ENCODE measurements at regions not wholly inside any gene's neighbourhood (a gene's known extent, or its start where the extent isn't known, plus 50 kb on each side); places are given as distances from the start of the nearest gene placed in this dataset.

DNA sequence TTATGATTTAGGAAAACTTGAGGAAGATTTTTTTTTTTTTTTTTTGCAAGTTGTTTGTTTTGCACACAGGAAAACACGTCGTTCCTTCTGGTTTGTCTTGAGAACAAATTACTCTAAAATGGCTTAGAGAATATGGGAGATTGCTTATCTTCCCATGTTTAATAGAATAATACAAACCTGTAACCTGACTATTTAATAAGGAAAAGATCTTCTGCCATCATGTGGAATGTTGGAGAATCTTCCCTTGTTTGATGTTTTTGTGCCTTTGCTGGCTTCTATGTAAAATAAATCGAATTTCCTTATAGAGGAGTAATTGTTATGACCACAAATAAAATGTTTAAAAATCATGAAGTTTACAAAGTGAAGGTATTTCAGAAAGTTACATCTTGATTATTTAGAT lies 818.8 kb downstream of the GATA3 start:
- H3K4me3 ChIP-seq (replicated peaks in 1 of 2; ENCODE audit: low read depth in 2 of 2, low read length in 2 of 2) = no peak overlapping the region
- no peak for TF ChIP-seq CTCF (IDR thresholded peaks at IDR 0.05; ENCODE audit: low read depth, low read length)
- no peak for DNase-seq (ENCODE audit: low read depth in 2 of 2)

DNA sequence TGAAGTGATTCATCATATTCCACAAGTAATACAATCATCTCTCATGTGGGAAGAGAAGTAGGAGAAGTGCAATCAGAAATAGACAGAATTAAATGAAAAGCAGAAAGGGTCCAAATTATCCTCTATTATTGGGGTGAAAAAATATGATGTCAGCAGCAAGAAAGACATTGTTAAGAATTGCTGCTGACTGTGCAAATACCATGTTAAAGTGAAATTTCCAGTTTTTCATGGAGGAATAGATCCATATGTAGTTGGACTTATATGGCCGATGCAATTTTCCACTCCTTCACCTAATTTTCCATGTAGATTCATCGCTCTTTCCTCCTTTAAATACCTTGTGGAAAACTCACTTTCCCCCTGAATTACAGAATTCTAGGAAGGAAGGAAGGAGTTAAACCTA lies 819.8 kb downstream of the GATA3 start:
- no peak overlapping the region for H3K4me3 ChIP-seq (replicated peaks in 1 of 2; ENCODE audit: low read depth in 2 of 2, low read length in 2 of 2)
- no peak for DNase-seq (ENCODE audit: low read depth in 2 of 2)
- TF ChIP-seq CTCF (IDR thresholded peaks at IDR 0.05; ENCODE audit: low read depth, low read length) = no peak

GRCh38 chr10:8874972-8875371 lies 820.5 kb downstream of the GATA3 start:
- H3K4me3 ChIP-seq (replicated peaks in 1 of 2; ENCODE audit: low read depth in 2 of 2, low read length in 2 of 2) = no peak overlapping the region
- DNase-seq (ENCODE audit: low read depth in 2 of 2) = no peak
- TF ChIP-seq CTCF (IDR thresholded peaks at IDR 0.05; ENCODE audit: low read depth, low read length) = no peak

- DNase-seq (ENCODE audit: low read depth in 2 of 2) = no peak
- no peak for TF ChIP-seq CTCF (IDR thresholded peaks at IDR 0.05; ENCODE audit: low read depth, low read length)
Observed at GRCh38 chr10:8876171-8876570, 821.7 kb downstream of the GATA3 start.

DNA sequence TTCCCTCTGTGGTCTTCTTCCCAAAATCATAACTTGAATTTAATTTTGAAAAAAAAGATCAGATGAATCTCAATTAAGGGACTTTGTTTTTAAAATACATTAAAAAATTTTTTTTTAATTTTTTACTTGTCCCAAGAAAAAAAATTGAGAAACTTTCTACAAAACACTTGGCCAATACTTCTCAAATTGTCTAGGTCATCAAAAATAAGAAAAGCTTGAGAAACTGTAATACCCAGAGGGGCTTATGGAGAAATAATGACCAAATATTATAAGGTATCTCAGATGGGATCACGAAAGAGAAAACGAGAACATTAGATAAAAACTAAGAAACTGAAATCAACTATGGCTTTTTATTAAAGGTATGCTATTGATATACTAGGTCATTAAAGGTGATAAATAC lies 835.0 kb downstream of the GATA3 start:
- no peak for DNase-seq (ENCODE audit: low read depth in 2 of 2)
- no peak overlapping the region for H3K4me3 ChIP-seq (replicated peaks in 1 of 2; ENCODE audit: low read depth in 2 of 2, low read length in 2 of 2)
- TF ChIP-seq CTCF (IDR thresholded peaks at IDR 0.05; ENCODE audit: low read depth, low read length) = no peak

More at GRCh38 chr10:8876171-8876570, 821.7 kb downstream of the GATA3 start:
- H3K4me3 ChIP-seq (replicated peaks in 1 of 2; ENCODE audit: low read depth in 2 of 2, low read length in 2 of 2) = no peak overlapping the region

DNA sequence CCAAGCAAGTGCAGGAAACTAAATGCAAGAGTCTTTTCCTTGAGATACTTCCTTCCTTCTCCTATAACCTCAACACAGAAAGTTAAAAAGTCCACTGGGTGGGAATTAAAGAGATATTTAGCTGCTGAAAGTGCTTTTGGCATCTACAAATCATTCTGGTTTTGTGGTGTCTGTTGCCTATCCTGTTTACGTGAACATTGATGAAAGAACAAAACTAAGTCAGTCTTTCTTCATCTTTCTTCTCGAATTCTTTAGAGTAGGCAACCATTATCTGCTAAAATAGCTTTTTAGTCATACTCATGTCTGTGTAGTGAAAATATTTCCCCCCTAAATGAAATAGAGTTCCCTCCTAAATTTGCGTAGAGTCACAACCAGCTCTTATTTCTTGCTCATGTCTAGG lies 838.6 kb downstream of the GATA3 start:
- TF ChIP-seq CTCF (IDR thresholded peaks at IDR 0.05; ENCODE audit: low read depth, low read length) = no peak
- no peak for DNase-seq (ENCODE audit: low read depth in 2 of 2)
- no peak overlapping the region for H3K4me3 ChIP-seq (replicated peaks in 1 of 2; ENCODE audit: low read depth in 2 of 2, low read length in 2 of 2)

DNA sequence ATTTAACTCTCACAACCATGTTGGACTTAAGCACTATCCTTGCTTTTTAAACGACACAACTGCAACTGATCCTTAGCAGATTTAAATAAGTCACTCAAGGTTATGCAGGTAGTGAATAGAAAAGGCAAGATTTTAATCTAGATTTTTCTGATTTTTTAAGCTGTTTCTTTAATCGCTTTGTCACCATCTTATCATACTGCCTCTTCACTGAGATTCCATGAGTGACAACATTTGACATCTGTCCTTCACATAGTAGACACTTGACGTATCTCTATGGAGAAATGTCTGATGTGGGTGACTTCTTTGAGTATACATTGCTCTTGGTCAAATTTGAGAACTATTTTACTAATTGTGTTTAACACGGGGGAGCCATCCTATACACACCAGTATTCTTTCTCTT lies 839.7 kb downstream of the GATA3 start:
- no peak for DNase-seq (ENCODE audit: low read depth in 2 of 2)
- no peak overlapping the region for H3K4me3 ChIP-seq (replicated peaks in 1 of 2; ENCODE audit: low read depth in 2 of 2, low read length in 2 of 2)
- no peak for TF ChIP-seq CTCF (IDR thresholded peaks at IDR 0.05; ENCODE audit: low read depth, low read length)
